CD14-positive monocyte (primary cell): ENCODE measurements at regions not wholly inside any gene's neighbourhood (a gene's known extent, or its start where the extent isn't known, plus 50 kb on each side); places are given as distances from the start of the nearest gene placed in this dataset.

Experiments used
- DNase-seq, 3 donors: peaks; one replicate each; pipeline ENCODE4 v3.0.0-alpha.2; 2011 to 2022
- H2AFZ ChIP-seq: 2 replicates; pipeline ENCODE4 v1.6.0; 2012; ENCODE audit warnings: mild to moderate bottlenecking, low read depth, low read length, inconsistent platforms; ENCODE audit not compliant: insufficient read depth, poor library complexity, severe bottlenecking
- H3K27ac ChIP-seq, 2 donors: 1 replicate in 1 of 2; 2 replicates in 1 of 2; pipeline ENCODE4 v1.5.1; 2012 to 2013; ENCODE audit warnings: low read length in 2 of 2, control low read depth in 1 of 2, inconsistent platforms in 1 of 2, low read depth in 1 of 2, mild to moderate bottlenecking in 1 of 2
- H3K27me3 ChIP-seq, 2 donors: one replicate each; pipeline versions ENCODE4 v1.6.0 to v1.6.1; 2011 to 2013; ENCODE audit warnings: low read length in 2 of 2; ENCODE audit not compliant: control insufficient read depth in 2 of 2, insufficient read depth in 2 of 2
- H3K36me3 ChIP-seq, 2 donors: replicated peaks in 1 of 2; 1 replicate in 1 of 2; 2 replicates in 1 of 2; pipeline versions ENCODE4 v1.5.1 to v1.6.1; 2012 to 2013; ENCODE audit warnings: low read length in 2 of 2, control low read depth in 1 of 2, inconsistent platforms in 1 of 2, mild to moderate bottlenecking in 1 of 2; ENCODE audit not compliant: insufficient read depth in 2 of 2, control insufficient read depth in 1 of 2
- H3K4me1 ChIP-seq, 2 donors: 1 replicate in 1 of 2; 2 replicates in 1 of 2; pipeline versions ENCODE4 v1.5.1 to v1.6.1; 2012 to 2013; ENCODE audit warnings: low read length in 2 of 2, control low read depth in 1 of 2, inconsistent platforms in 1 of 2, mild to moderate bottlenecking in 1 of 2, moderate library complexity in 1 of 2; ENCODE audit not compliant: insufficient read depth in 2 of 2, control insufficient read depth in 1 of 2
- H3K4me2 ChIP-seq: replicated peaks from 2 replicates; pipeline ENCODE3; 2012; ENCODE audit warnings: low read length, moderate library complexity, mild to moderate bottlenecking; ENCODE audit not compliant: poor library complexity, severe bottlenecking; ENCODE audit errors: extremely low read depth
- H3K4me3 ChIP-seq, 3 experiments: fragments of 200-600 bp in 1 of 3; sonication (generic) in 1 of 3; replicated peaks in 1 of 3; 1 replicate in 2 of 3; 2 replicates in 1 of 3; pipeline ENCODE4 v1.5.1; 2011 to 2013; ENCODE audit warnings: low read length in 3 of 3, mild to moderate bottlenecking in 3 of 3, control low read depth in 2 of 3, low read depth in 2 of 3, inconsistent platforms in 1 of 3, moderate library complexity in 1 of 3
- H3K79me2 ChIP-seq: 2 replicates; pipeline ENCODE4 v1.6.0; 2012; ENCODE audit warnings: mild to moderate bottlenecking, control low read depth, inconsistent platforms, low read length, moderate library complexity; ENCODE audit not compliant: insufficient read depth
- H3K9ac ChIP-seq: 2 replicates; pipeline ENCODE4 v1.6.0; 2017; ENCODE audit warnings: low read length, mild to moderate bottlenecking; ENCODE audit not compliant: insufficient read depth, poor library complexity, severe bottlenecking
- H3K9me3 ChIP-seq, 2 donors: replicated peaks in 1 of 2; 1 replicate in 1 of 2; 2 replicates in 1 of 2; pipeline versions ENCODE4 v1.5.1 to v1.6.1; 2012 to 2013; ENCODE audit warnings: low read length in 2 of 2, control low read depth in 1 of 2; ENCODE audit not compliant: control insufficient read depth in 1 of 2, insufficient read depth in 1 of 2
- H4K20me1 ChIP-seq: 2 replicates; pipeline ENCODE4 v1.6.0; 2012; ENCODE audit warnings: mild to moderate bottlenecking, low read length, control low read depth, moderate library complexity; ENCODE audit not compliant: insufficient read depth
- H3K27ac Mint-ChIP-seq, 7 donors: one replicate each; pipeline ENCODE4 v1.8.0; 2020; ENCODE audit warnings: mild to moderate bottlenecking in 7 of 7, mixed read lengths in 7 of 7, moderate library complexity in 6 of 7, inconsistent platforms in 2 of 7
- H3K27me3 Mint-ChIP-seq, 3 donors: one replicate each; pipeline ENCODE4 v1.8.0; 2021 to 2022; ENCODE audit warnings: low read depth in 3 of 3, mild to moderate bottlenecking in 3 of 3, mixed read lengths in 3 of 3, moderate library complexity in 3 of 3, inconsistent platforms in 1 of 3
- H3K36me3 Mint-ChIP-seq, 2 donors: one replicate each; pipeline ENCODE4 v1.8.0; 2020; ENCODE audit warnings: mixed read lengths in 2 of 2, inconsistent platforms in 1 of 2, mild to moderate bottlenecking in 1 of 2
- H3K4me1 Mint-ChIP-seq: one replicate; pipeline ENCODE4 v1.8.0; 2020; ENCODE audit warnings: mild to moderate bottlenecking, mixed read lengths
- H3K4me3 Mint-ChIP-seq, 2 donors: one replicate each; pipeline ENCODE4 v1.8.0; 2020; ENCODE audit warnings: mild to moderate bottlenecking in 2 of 2, mixed read lengths in 2 of 2, moderate library complexity in 1 of 2
- H3K9me3 Mint-ChIP-seq, 7 donors: one replicate each; pipeline ENCODE4 v1.8.0; 2020 to 2022; ENCODE audit warnings: mixed read lengths in 7 of 7, mild to moderate bottlenecking in 6 of 7, moderate library complexity in 6 of 7, inconsistent platforms in 2 of 7
- WGBS: methylation state at CpG from one replicate; pipeline ENCODE4 v1.1.5; 2013; ENCODE audit warnings: missing lambda C conversion rate; ENCODE audit not compliant: insufficient coverage; 5-methylcytosine and 5-hydroxymethylcytosine counted together
- intact Hi-C, 2 donors: fragments of 100-400 bp; cut with micrococcal nuclease; formaldehyde crosslinking; loops; one replicate each; pipeline versions ENCODE4 v1.15.0 to v1.15.1; 2023
- TF ChIP-seq, protein P1 (sequence below): fragments of 200-600 bp; IDR thresholded peaks from one replicate; pipeline ENCODE4 v1.8.0; 2022; ENCODE audit warnings: antibody characterized with exemption, mild to moderate bottlenecking

GRCh38 chr7:51881309-51881708 is 564.7 kb upstream of the COBL start:
- TF ChIP-seq, protein P1, sequence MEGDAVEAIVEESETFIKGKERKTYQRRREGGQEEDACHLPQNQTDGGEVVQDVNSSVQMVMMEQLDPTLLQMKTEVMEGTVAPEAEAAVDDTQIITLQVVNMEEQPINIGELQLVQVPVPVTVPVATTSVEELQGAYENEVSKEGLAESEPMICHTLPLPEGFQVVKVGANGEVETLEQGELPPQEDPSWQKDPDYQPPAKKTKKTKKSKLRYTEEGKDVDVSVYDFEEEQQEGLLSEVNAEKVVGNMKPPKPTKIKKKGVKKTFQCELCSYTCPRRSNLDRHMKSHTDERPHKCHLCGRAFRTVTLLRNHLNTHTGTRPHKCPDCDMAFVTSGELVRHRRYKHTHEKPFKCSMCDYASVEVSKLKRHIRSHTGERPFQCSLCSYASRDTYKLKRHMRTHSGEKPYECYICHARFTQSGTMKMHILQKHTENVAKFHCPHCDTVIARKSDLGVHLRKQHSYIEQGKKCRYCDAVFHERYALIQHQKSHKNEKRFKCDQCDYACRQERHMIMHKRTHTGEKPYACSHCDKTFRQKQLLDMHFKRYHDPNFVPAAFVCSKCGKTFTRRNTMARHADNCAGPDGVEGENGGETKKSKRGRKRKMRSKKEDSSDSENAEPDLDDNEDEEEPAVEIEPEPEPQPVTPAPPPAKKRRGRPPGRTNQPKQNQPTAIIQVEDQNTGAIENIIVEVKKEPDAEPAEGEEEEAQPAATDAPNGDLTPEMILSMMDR, result no peak
- Mint-ChIP-seq H3K27ac (no peak overlapping the region), H3K4me1 (no peaks in the 10 kb centered on the region), H3K9me3 (peaks cover 0 to 15% (median 9%) of the 10 kb centered on the region in 7 donors), H3K4me3 (no peak overlapping the region), H3K36me3 (no peaks in the 10 kb centered on the region), H3K27me3 (peaks cover 0 to 3% (median 1%) of the 10 kb centered on the region in 3 donors)
- no peak overlapping the region for H3K4me3 ChIP-seq
- H3K27ac ChIP-seq, result no peak overlapping the region
- H4K20me1 ChIP-seq, result no peaks in the 10 kb centered on the region
- no peak overlapping the region for H3K9ac ChIP-seq
- H3K79me2 ChIP-seq, result no peaks in the 10 kb centered on the region
- no peak overlapping the region for H2AFZ ChIP-seq
- no peaks in the 10 kb centered on the region for H3K36me3 ChIP-seq
- no CpG with 5 or more reads among the region's 2 CpGs for WGBS
- intact Hi-C loops, result no loop called here
- H3K9me3 ChIP-seq, result peaks cover 9 to 13% of the 10 kb centered on the region in 2 donors
- no peaks in the 10 kb centered on the region for H3K27me3 ChIP-seq
- DNase-seq, result no peak
- H3K4me2 ChIP-seq, result no peak overlapping the region
- no peaks in the 10 kb centered on the region for H3K4me1 ChIP-seq

DNA sequence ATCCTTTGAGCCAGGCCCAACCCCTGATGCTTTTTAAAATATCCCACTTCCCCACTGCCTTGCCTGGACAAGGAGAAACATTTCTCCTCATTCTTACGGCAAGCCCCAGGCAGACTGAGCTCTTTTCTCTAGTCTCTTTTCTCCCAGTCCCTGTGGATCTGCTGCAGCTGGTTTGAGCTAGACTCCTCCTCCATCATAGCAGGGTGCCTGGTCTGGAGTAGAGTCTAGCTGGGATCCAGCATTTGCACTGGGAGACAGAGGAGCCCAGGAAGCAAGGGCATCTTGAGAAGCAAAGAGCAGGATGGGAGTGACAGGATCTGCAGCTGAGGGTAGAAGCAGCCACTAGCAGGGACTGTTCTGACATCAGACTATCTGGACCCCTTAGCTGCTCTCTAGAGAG is 562.3 kb upstream of the COBL start:
- no peak for DNase-seq
- peaks cover 9 to 13% of the 10 kb centered on the region in 2 donors for H3K9me3 ChIP-seq
- no peaks in the 10 kb centered on the region for H4K20me1 ChIP-seq
- H3K4me1 ChIP-seq, result no peaks in the 10 kb centered on the region
- no peak overlapping the region for H3K4me2 ChIP-seq
- Mint-ChIP-seq H3K4me3 (no peak overlapping the region), H3K4me1 (no peaks in the 10 kb centered on the region), H3K27ac (no peak overlapping the region), H3K36me3 (no peaks in the 10 kb centered on the region), H3K27me3 (peaks cover 0 to 2% (median 1%) of the 10 kb centered on the region in 3 donors), H3K9me3 (peaks cover 0 to 18% (median 14%) of the 10 kb centered on the region in 7 donors)
- intact Hi-C loops, result no loop called here
- H3K9ac ChIP-seq, result no peak overlapping the region
- H3K27me3 ChIP-seq, result no peaks in the 10 kb centered on the region
- H3K4me3 ChIP-seq, result no peak overlapping the region
- no peaks in the 10 kb centered on the region for H3K36me3 ChIP-seq
- TF ChIP-seq, protein P1, result no peak
- WGBS, result 71% methylated on average over 1 of the region's 1 CpG
- no peaks in the 10 kb centered on the region for H3K79me2 ChIP-seq
- no peak overlapping the region for H3K27ac ChIP-seq
- no peak overlapping the region for H2AFZ ChIP-seq
